ENCODE measurements at regions not wholly inside any gene's neighbourhood (a gene's known extent, or its start where the extent isn't known, plus 50 kb on each side); places are given as distances from the start of the nearest gene placed in this dataset.

- no peak for TF ChIP-seq CTCF (IDR thresholded peaks at IDR 0.05; ENCODE audit: low read depth, low read length)
- TF ChIP-seq EZH2phosphoT487 (IDR thresholded peaks at IDR 0.05; ENCODE audit: low read depth), result no peak
These were observed 127.3 kb upstream of the RALGAPA2 start for GRCh38 chr20:20839771-20840170.
